AG20443 (cell line): ENCODE measurements at regions not wholly inside any gene's neighbourhood (a gene's known extent, or its start where the extent isn't known, plus 50 kb on each side); places are given as distances from the start of the nearest gene placed in this dataset.

ENCODE experiments used
- DNase-seq: peaks from one replicate; pipeline ENCODE4 v3.0.0; 2012; ENCODE audit warnings: low spot score, mixed read lengths

DNA sequence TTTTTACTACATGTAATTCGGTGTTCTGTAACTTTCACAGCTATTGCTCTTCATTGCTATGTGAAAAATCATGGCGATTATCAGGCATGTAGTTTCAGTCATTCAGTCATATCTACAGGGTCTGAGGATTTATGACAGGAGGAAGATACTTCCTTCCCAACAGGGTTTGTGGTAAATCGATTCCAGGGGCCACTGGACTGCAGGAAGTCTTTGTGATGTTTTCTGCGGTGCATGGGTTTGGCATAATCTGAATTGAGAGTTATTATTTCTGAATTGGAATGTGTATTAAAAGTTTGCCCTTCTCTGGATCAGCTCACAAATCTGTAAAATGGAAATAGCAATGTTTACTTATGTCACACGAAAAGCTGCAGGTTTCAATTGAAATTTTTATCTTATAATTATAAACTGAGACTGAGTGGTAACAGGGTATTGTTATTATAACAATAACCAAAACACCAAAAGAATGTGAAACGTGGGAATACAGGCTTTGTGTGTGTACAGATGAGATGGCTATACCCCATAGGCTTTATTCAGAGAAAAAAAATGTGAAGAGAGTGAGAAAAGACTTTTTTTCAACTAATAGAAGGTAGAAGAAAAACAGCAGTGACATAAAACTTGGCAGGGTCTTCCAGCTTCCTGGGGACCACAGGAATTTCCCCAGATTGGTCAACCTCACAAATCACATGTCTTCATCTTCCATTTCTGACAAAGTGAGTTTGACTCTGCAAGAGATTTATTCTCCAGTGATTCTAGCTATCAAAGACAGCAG lies 307.7 kb upstream of the NFE2L3 start:
- DNase-seq = peak; percentile 48

GRCh38 chr7:25845464-25845863 lies 306.5 kb upstream of the NFE2L3 start:
- DNase-seq = no peak

GRCh38 chr7:25846722-25847121 lies 305.3 kb upstream of the NFE2L3 start:
- DNase-seq = peak; percentile 67

DNA sequence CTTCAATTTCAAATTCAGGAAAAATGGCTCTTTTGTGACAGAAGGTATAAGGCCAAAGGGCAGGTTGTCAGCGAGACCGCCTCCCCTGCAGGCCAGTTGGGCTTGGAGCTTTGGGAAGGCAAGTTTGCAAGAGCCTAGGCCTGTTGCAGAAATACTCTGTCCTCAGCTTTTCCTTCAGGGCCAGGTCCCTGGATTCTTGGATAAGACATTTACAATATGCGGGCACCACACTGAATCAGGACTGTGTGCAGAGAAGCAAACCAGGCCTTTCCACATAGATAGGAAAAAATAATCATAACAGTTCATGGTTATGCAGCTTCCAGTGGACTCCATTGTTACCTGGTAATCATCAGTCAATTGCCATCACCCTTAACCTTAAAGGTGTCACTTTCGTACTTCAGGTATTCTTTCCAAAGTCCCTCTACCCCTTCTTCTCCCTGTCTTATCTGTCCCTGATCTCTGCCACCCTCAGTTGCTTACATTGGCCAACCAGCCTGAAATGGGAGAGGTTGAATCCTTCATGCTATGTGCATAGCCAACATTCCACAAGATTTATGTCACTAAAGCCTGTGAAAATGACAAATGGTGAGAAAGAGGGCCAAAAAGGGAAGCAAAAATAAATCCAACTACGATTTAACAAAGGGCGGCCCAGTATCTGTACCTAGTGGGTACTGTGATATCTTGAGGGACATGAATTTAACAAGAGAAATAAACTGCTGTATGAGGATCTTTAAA lies 304.5 kb upstream of the NFE2L3 start:
- DNase-seq = peak; percentile 32

DNA sequence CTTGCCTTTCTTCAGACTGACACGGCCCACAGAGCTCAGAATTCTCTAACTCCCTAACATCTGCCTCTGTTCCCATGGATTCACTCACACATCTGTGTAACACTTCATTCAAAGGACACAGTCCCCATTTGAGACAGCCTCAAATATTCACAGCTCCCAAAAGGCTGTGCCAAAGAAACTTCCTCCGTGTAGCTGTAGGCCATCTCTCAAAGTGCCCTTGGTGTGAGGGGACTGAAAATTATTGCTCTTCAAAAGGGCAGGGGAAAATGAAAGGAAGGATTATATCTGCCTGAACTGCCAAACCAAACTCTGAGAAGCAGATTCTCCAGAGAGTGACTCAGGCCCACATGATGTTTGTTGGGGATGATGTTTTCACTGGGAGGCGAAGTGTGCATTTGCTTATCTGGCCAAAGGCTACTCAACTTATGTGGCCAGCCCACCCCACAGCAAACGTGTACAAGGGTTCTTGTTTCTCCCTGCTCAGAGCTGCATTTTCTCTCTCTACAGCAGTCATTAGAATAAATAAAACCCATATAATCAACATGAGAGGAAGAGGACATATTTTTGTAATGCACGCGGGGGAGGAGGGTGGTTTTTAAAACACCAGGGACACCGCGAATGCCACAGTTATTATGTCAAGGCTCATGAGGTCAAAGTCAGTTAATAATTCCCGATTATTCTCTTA lies 302.4 kb upstream of the NFE2L3 start:
- DNase-seq = peak; percentile 72

DNA sequence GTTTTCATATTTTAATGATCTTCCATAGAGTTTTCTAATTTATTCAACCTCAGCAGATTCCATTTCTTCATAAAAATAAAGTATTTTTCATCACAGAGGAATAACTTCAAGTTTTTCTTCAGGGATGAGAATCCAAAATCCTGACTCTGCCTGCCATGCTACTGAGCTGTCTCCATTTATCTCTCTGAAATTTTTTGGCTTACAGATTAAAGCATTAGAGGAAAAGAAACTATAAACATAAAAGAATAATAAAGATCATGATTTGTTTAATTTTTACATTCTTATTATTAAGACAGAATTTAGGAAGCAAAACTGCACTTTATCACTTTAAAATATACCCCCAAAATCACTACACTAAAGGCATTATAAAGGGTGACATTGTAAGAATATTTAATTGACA lies 301.8 kb upstream of the NFE2L3 start:
- no peak for DNase-seq

DNA sequence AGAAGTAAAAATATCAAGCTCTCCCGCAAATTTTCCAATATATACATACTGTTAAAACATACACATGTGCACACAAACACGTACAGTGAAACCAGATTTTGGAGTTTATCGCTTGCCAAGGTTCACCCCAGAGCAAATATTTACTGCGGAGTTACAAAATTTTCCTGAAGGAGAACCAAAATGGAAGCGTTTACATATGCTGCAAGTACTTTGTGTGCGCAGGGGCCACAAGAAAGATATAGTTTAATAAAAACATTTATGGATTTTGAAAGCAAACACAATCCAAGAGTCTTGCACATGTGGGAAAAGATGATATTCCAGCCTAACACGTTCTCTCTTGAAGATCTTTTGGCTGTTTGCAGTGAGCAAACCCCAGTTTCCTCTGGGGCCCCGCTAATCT lies 301.3 kb upstream of the NFE2L3 start:
- no peak for DNase-seq

- DNase-seq = peak; percentile 68
These were observed 300.4 kb upstream of the NFE2L3 start for GRCh38 chr7:25851332-25852210.

DNA sequence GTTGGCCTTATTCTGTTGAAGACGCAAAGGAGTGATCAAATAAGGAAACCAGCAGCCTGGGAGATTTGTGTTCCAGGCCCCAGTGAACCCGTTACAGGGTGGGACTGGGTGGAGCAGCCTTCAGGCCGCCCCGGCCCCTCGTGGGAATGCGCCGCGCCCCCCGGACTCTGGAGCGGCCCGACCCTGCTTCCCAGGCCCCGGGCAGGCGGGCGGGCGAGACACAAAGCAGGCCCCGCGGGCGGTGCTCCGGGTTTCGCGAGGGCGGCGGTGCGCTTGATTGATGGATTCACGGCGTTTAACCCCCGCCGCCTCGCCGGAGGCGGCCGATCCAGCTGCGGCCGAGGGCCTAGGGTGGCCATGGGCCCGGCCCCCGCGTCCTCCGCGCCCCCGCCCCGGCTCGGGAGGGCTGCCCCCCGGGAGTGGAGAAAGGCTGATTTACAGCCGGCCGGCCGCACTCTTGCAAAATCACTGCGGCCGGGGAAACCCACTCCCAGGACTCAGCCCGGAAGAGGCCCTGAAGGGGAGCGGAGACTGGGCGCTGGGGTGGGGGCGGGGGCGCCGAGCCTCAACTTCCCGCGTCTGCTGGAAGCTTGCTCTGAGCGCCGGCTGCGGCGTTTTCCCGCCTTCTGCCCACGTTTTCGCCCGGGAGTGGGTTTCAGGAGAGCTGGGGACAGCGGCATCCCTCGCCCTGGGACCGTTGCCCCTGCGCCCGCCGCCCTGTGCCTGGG lies 299.6 kb upstream of the NFE2L3 start:
- DNase-seq = no peak

DNA sequence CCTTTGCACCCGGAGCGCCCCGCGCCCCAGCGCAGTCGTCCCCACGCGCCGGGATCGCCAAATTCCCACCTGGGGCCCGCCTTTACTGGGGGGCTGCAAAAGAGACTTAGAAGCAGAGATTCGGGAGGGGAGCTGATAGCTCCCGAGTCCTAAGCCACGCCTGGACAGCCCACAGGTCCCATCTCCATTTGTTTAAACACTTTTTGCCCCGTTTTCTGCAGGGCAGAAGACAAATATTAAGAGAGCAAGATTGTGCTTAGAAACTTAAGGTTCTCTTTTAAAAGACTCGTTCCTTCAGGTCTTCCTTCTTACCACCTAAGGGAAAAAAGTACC lies 299.1 kb upstream of the NFE2L3 start:
- DNase-seq = no peak

DNA sequence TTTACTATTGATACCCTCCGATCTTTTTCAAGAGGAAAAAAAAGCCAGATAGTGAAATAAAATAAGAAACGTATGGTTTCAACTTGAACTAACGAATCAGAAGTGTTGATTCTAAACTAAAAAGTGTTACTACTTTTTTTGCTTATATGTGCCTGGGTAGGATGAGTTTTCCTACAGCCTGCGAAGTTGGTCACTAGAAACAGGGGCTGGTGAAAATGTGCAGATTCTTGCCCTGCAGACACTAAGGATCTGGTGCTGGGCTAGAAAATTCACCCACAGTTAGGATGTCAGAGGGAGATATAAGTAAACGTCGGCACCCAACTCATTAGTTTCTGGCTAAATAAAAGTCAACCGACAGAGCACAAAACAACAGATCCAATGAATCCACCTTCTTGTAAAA lies 298.7 kb upstream of the NFE2L3 start:
- DNase-seq = no peak

GRCh38 chr7:25854059-25854458 lies 297.9 kb upstream of the NFE2L3 start:
- no peak for DNase-seq

DNA sequence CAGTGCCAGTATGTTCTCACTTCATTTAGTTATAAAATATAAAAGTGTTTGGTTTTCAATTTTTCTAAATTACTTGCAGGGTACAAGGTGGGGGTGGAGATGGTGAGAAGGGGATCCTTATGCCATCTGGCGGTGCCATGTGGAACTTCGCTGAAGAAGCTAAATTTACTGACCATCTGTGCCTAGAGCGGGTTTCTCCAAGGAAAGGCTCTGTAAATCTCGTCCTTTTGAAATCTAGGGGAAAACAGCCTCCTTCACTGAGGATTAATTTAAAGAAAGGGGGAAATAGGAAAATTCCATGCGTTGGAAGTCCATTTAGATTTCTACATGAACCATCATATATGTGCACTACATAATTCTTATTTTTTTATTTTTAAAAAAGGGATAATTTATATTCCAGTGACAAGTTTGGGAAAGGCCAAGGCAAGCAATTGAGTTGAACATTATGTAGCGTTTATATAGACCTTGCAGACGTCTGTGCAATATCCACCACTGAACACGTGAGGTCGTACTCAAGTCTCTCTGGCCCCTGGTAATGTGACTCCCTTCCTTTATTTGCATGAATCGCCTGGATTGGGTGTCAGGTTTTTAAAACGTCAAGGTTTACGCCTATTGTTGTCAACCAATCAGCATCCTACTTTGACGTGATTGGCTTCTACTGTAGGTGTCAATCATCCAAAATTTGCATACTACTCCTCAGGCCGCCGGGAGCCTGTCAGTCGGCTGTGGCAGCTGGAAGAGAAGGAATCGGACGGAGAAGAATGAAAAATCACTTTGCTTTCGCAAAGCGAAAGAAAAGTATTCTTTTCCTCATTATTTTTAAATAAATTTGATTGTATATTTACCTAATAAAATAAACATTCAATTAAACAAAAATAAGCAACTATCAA lies 297.1 kb upstream of the NFE2L3 start:
- DNase-seq = peak; percentile 88

- no peak for DNase-seq
These were observed 295.9 kb upstream of the NFE2L3 start for GRCh38 chr7:25855854-25856782.

- peak; percentile 54 for DNase-seq
These were observed 294.5 kb upstream of the NFE2L3 start for GRCh38 chr7:25857376-25858067.

GRCh38 chr7:25858200-25858524 lies 293.8 kb upstream of the NFE2L3 start:
- no peak for DNase-seq

DNA sequence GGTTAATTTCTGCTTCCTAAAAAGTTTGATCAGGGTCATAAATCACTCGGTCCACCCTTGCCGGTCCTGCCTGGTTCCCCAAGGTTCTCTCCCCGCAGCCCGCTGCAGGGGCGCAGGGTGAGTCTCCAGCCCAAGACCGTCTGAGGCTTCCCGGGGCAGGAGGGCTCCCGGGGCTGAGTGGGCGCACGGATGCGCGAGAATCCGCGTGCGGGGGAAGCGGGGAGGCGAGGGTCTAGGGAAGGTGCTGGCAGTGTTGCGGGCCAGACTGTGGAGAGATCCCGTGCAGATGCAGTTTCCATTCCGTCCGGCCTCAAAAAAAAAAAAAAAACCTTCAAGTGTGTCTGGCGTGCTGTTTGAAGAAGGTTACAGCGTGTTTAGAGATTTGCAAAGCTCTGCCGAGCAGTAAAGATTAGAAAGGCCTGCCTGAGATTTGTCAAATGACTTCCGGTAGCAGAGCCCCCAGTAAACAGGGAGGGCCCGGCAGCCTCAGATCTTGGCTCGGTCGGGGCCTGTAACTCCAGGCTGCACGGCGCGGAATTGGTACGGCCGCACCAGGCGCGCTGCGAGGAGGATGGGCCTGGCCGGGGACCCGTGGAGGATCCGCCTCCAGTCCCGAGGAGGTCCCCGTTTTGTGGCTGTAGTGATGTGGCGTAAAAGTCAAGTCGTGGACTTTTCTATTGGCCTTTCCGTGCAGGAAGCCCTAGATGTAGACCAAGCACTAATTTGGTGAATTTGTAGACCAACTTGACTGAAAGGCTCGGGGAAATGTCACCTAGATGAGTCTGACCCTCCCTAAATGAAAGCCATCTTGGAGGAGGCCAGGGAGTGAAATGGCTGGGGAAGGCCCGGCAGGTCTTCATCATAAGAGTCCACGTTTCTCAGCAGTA lies 293.2 kb upstream of the NFE2L3 start:
- DNase-seq = peak; percentile 26
